Right hindlimb (tissue), 1 donor: ENCODE measurements at regions not wholly inside any gene's neighbourhood (a gene's known extent, or its start where the extent isn't known, plus 50 kb on each side); places are given as distances from the start of the nearest gene placed in this dataset.
"Not testable (repeated sequence)": the region's sequence is repeated elsewhere in the genome, so short reads cannot be mapped to it uniquely, and the experiment has no call there.

ENCODE experiments used
- DNase-seq: peaks from one replicate; pipeline ENCODE4 v3.0.0-alpha.2; 2018

DNA sequence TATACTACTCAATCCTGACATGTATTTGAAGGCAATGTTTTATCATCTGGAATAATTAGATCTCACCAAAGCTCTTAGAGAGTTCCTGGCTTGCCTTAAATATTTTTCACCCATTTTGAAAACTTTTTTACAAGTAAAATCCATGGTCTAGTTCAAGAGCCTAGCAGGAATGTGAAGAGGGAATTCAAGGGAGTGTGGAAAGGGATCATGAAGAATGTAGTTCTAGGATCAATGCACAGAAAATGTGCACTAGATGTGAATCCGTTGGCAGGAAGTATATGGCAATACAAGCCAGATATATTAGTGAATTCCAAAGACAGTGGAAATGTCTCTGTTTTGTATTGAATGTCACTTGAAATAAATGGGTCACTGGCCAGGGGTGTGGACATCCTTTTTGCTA, 167.9 kb upstream of the MOCS2 start:
- no peak for DNase-seq

DNA sequence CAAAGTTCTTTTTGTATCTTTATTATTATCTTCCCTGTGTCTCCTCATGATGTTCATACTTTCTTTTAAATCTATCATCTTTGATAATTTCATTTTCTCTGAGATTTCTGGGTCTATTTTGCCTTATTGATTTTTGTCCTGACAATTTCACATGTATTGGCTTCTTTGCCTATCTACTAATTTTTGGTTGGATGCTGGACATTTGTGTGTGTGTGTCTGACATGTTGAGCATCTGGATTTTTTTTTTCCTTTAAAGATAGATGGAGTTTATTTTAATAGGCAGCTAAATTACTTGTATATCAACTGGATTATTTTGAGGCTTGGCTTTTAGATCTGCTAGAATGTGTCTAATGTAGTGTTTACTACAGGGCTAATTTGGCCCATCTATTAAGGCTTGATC, 178.0 kb upstream of the MOCS2 start:
- no peak for DNase-seq

DNA sequence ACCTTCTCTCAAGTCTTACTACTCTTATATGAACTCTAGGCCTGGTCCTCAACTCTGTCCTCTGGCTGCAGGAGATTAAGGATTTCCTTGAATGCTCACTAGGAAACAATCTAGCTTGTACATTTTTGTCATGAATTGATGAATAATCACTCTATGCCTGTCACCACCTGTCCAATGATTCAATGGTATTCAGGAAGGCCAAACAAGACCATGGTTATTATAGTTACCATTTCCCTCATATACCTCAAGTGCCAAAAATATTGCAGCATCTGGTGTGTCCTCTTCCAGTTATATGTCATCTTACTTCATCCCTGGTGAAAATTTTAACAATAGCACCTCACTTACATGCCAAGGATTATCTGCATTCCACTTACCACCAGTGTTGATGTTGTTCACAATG, 179.0 kb upstream of the MOCS2 start:
- DNase-seq = no peak

DNA sequence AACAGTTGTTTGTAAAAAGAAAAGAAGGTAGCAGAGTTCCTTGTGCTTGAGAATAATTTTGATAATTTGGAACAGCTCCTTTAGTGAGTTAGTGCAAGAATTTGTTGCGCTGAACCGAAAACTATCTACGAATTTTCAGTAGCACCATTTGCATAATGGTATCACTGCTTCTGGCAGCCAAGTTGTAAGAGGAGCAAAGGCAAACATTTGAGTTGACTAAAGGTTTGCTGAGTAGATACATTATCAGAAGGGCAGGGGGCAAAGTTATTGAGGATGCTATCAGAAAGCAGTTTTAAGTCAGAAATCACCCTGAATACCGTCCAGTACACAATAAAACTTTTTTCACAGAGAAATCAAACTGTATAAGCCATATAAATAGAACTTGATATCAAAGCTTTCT, 181.5 kb upstream of the MOCS2 start:
- no peak for DNase-seq

DNA sequence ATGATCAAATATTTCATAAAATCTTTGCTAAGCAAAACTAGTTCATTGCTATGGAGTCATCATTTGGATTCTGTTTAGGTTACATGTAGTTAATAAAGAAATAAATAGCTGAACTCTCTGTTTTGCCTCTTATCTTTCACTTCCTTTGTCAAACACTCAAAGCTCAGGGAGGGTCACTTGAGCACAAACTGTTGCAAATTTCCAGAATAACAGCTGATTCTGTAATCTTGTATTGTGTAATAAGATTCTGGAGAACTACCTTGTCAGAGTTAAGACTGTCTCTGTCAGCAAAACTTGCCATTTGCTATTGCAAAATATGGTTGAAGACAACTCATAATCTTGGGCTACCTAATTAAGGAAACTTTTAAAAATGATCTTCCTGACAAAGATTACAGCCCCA, 182.0 kb upstream of the MOCS2 start:
- DNase-seq = no peak

DNA sequence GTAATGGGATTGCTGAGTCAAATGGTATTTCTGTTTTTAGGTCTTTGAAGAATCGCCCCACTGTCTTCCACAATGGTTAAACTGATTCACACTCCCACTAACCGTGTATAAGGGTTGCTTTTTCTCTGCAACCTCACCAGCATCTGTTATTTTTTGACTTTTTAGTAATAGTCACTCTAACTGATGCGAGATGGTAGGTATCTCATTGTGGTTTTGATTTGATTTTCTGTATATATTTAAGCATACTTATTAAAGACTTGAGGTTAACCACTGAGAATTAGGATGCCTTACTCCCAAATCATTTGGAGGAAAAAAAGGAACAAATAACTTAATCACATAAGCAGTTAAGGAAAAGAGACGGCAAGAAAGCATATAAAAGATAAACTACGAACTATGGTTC, 181.6 kb upstream of the FST start:
- no peak for DNase-seq

DNA sequence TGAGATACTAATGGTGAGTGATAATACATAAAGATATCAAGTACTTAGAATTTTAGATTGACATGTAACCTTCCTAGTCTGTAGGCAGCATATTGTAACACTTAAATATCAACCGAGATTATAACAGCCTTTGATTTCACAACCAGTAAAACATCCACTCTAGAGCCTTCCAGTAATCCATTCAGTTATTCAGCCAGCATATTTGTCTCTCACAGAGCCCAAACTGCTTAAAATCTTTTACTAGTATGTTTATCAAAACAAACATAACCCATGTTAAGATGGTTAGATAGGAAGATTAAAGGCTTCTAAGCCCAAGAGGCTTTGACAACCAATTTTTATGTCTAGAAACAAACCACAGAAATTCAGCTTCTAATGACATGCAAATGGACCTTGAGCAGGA, 177.9 kb upstream of the FST start:
- no peak for DNase-seq

DNA sequence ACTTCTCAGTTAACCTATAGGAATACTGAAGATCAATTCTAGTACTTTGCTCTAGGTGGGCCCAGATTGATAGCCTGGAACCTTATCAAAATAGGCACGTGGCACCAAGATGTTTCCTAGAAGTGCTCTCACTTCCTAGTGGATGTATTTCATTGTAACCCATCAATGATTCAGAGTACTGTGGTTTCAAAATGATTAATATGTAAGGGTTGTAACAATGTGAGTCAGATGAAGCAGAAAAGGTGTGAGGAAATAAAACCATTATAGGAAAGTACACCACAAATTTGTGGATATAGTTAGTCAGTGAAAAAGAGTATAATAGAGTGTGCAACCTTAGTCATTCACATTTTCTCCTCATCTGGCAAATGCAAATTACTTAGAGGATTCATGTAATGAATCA, 177.3 kb upstream of the FST start:
- DNase-seq = no peak

DNA sequence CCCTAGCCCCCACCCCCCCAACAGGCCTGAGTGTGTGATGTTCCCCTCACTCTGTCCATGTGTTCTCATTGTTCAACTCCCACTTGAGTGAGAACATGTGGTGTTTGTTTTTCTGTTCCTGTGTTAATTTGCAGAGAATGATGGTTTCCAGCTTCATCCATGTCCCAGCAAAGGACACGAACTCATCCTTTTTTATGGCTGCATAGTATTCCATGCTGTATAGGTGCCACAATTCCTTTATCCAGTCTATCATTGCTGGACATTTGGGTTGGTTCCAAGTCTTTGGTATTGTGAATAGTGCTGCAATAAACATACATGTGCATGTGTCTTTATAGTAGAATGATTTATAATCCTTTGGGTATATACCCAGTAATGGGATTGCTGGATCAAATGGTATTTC, 175.1 kb upstream of the FST start:
- not testable (repeated sequence) for DNase-seq

DNA sequence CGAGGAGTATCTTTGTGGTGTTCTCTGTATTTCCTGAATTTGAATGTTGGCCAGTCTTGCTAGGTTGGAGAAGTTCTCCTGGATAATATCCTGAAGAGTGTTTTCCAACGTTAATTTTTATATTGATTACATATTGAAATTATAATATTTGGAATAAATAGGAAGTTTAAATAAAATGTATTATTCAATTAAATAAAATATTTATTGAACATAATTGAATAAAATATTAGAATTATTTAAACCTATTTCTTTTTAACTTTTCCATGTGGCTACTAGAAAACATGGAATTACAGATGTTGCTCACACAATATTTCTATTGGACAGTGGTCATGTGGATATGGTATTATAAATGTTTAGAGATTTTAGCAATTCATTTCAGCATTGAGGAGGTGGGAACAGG, 170.8 kb upstream of the FST start:
- DNase-seq = no peak

DNA sequence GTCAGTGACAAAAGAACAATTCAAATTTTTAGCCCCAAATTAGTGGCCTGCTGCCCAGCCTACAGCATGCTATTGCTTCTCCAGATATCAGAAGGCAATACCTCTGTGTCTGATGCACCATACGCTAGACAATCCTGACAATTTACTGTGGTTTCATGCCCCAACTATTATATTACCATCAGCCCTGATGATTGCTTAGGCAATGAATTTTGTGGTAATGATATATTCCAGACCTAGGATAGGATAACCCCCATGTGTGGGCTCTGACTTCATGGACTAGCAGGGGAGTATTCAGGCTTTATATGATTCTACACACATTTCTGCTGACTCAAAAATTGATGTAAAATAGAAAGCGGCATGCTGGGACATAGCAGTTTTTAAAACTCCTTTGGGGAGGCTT, 168.7 kb upstream of the FST start:
- DNase-seq = no peak

DNA sequence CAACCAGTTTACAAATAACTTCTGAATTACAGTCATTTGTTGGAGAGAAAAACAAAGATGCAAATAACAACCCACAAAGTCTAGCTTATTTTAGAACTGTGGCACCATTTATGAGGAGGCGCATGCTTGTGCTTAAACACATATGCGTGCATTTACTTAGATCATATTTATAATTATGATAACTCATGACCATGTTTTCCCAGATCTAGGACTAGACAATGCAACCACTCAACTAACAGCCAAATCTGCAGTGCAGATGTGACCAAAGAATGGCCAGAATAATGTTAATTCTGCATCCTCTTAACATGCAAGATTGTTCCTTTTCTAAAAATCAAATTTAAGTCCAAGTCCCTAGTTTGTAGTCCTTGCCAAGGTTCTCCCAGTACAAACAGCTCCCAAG, 167.3 kb upstream of the FST start:
- DNase-seq = no peak

DNA sequence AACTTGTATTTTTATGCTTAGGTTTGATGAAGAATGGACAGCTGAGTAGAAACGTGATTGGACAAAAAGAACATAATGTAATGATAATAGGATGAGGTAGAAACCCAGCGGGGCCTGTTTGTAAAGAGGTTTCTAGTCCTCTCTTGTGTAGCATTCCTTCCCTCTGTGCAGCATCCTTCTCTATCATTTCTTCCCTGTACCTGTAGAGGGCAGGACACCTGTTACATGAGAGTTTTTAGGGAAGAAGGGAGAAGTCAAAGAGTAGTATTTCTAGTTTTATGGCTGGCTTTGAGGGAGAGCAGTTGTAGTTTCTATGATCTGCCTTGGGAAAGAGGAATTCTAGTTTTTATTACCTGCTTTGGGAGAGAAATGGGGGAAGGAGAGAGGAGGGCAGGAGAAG, 162.1 kb upstream of the FST start:
- DNase-seq = no peak

DNA sequence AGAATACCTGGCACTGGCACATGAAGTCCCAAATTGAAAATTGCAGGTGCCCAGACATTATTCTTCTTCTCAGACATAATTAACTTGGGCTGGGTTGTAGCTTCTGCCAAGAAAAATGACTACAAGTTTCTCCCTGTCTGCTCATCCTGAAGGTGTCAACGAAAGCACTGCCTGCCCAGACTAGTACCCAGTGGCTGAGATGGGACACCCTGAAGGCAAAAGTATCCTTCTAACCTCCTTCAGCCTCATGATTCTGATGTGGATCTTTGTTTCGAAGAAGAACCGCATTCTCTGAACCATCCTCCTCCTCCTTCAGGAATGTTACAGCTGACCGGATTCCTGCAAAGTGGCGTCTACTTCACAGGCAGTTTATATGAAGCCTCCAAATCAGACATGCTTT, 161.1 kb upstream of the FST start:
- DNase-seq = no peak

DNA sequence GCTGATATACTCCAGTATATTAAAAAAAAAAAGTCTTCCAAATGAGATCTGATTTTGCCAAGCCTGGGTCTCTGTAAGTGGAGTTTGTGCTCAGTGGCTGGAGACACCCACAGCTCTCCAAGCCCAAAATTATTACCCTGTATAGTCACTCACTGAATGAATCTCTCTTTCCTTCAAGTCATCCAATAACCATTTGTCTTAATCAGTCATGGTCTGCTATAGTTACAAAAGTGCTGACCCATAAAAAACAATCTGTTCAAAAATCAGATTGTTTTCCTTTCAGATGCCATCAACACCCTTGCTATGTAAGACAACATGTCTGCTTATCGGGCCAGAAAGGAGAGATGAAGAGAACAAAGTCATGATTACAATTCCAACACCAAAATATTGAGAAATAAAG, 159.4 kb upstream of the FST start:
- DNase-seq = no peak

DNA sequence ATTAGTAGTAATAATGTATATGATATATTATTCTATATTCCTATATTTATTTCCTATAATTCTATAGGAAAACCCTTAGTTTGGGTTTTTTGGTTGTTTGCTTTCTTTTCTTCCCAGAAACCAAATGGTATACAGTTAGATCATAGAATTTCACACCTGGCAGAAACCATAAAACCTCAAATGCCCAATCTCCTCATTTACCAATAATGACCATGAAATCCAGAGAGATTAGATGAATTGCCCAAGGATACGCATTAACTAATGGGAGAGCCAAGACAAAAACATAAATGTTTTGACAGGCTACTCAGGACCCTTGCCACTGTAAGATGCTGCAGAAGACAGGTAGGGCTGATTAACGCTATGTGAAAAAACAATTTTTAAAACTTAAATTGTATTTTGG, 158.7 kb upstream of the FST start:
- no peak for DNase-seq

DNA sequence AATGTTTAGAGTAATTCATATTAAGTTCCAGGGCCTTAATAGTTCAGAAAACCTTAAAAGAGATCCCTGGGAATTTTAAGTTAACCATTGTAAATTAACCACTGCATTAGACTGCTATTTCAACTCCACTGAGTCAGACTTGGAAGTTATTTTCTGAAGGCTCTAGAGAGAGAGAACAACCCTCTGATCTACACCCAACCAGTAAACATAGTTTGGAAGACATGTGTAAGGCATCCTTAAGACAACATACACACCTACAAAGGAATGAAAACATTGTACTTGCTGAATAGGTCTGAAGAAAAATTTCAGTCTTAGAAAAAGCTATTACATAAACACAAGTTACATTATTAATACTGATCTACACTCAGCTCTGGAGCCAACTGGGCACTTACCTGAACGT, 158.2 kb upstream of the FST start:
- DNase-seq = no peak

DNA sequence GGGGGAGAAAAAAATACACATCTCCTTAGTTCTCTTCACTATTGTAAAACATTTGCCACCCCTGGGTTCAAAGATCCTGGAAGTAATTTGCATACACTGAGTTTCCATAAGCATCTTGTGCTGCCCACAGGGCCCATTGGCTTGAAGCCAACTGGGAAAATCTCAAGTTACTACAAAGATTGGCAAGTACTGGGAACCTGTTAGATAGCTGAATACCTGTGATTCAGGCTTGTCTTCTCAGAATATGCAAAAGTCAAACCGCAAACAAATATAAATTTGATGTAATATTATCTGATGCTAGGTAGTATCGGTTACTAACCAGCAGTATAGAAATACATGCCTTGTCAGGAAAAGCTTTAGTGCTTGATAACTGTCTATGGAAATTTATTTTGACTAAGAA, 156.9 kb upstream of the FST start:
- DNase-seq = no peak

DNA sequence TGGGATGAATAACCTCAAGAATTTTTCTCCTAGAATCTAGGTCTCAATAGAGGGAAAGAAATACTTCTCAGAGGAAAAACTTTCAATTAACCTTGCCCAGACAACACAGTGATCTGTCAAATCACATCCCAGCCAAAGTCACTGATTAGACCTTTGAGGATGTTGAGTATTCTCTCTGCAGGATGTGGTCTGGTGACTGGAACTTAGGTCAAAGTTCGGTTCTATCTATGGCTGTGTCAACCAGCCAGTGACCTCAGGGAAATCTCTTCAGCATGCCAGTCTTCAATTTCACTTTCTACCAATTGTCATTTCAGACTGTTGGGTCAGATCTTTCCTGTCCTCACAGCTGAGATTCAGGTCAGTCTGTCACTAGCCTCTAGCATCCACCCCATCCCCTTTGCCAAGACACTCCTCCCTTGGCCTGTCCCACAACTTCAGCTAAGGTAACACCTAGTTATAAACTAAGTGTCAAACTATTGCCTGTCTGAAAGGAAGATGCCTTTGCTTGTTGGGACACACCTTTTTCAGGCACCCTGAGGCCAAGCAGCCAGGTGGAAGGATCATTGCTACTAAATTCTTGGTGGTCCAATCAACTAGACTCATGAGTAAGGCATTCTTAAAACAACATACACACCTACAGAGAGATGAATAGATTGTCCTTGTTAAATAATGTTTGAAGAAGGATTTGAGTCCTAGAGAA, 156.3 kb upstream of the FST start:
- no peak for DNase-seq

DNA sequence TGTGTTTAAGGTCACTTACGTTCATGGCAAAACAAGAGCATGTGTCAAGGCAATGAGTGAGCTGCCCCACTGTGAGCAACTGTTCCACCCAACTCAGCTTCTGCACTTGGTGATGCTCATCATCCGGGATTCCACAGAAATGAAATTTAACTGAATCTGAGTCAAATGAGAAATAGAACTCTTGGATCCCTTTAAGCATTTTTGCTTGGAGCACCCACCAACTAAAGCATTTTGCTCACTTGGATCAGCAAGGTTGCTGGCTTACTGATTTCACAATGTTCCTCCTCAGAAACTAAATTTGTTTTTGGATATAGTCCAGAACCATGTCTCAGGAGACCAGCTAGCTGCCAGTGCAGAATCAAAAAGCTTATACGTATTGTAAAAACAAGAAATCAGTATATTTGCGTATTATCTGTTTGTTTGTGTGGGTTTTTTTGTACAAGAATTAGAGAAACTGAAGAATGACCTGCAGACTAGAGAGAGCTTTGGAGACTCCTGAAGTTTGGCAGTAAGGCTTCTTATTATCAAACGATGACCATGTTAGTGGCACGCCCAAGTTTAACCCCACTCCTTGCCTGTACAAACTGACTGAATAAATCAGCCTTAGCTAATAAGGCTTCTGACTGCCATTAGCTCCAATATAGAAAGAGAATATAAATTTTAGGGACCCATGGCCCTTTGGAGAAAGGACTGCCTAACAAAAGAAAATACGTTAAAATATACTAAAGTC, 153.8 kb upstream of the FST start:
- DNase-seq = no peak

DNA sequence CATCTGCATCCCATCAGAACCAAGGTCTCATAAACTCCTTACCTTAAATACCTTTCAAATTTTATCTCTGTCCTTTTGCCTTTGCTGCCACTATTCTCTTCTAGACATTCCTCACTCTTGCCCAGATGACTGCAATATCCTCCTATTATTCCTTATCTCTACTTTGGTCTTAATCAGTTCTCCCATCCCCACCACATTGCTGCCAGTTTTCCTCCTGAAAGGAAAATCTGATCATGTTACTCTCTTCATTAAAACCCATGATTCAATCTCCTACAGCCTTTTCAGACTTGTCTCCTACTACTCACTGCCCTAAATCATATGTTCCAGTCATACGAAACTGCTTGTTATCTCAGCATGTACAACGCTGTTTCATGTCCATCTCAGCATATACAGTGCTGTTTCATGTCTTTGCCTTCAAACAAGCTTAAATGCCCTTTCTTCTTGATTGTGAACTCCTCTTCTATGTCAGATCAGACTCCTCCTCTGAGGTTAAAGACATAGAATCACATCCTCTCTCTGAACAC, 152.6 kb upstream of the FST start:
- DNase-seq = no peak

DNA sequence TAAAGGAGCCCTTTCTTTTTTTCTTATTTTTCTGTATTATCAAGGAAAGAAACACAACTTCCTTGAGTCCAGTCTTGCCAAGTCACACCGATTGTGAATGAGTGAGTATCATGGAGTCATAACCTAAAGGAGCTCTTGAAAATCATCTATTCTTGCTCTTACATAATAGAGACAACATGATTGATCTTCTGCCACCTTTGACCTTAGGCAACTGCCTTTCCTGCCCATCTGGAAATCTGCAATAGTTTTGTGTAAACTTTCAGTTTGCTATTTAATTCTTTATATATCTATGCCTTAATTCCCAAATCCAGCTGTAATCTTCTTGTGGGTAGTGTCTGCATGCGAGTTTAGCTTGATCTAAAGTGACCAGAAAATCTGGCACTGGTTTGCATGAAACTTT, 149.9 kb upstream of the FST start:
- DNase-seq = no peak

DNA sequence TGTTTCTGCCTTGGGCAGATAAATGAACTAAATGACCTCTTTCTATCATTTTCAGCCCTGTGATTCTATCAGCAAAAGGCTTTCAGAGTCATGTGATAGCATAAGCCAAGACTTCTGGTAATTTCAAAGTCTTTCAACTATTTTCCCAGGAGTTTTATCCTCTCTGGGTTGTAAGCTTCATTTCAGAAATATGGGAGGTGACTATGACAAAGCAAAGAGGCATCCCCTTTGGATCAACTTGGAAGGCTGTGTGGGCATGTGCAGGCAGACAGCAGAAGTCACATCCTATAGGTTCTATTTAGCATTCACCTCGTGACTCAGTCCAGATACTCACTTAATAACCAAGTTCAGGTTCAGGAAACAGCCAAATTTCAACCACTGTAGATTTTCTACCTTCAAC, 149.0 kb upstream of the FST start:
- no peak for DNase-seq

DNA sequence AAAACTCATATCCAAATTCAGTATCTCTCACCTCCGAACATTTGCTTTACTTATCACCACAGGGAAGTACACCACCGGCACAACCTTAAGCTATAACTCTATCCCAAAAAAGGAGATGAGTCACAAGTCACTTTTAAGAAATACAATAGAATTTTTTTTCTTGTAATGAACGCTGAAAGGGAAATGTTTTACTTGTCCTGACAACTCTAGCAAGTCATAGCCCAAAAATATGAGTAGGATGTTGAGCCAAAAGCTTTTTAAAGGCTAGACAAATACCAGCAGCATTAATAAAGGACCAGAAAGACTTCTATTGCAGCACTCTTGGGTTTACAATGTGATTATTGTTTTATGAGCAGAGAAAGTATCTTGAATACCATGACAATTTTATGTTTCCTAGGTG, 147.3 kb upstream of the FST start:
- DNase-seq = no peak

DNA sequence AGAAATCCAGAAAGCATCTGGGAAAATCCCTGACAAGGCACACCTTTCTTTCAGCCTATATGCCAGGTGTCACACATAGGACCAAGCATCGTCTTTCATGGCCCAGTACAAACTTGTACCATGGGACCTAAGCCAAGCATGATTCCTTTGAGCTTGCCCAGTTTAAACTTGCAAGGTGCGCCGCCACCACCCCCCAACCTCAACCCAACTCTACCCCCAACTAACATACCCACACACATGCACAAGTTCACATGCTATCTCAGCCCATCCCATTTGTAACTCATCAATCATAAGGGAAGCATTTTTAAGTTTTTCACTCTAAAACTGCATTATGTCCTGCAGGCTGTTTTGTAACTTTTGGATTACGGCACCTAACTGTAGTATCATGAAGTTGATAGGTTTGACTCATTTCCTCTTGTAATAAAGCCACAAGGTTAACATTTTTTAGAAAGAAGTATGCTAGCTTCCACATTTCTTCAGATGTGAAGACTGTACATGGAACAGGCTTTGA, 145.9 kb upstream of the FST start:
- DNase-seq = no peak
